C4-2B (cell line): ENCODE measurements at regions not wholly inside any gene's neighbourhood (a gene's known extent, or its start where the extent isn't known, plus 50 kb on each side); places are given as distances from the start of the nearest gene placed in this dataset.

ENCODE experiments used
- ZFX ChIP-seq: fragments of 450-650 bp; IDR thresholded peaks from 2 replicates; pipeline ENCODE4 v1.6.1; 2017
- TF ChIP-seq, protein P1 (sequence below): fragments of 450-650 bp; conservative IDR thresholded peaks from 2 replicates; pipeline ENCODE4 v1.5.1; 2017; ENCODE audit warnings: mild to moderate bottlenecking

DNA sequence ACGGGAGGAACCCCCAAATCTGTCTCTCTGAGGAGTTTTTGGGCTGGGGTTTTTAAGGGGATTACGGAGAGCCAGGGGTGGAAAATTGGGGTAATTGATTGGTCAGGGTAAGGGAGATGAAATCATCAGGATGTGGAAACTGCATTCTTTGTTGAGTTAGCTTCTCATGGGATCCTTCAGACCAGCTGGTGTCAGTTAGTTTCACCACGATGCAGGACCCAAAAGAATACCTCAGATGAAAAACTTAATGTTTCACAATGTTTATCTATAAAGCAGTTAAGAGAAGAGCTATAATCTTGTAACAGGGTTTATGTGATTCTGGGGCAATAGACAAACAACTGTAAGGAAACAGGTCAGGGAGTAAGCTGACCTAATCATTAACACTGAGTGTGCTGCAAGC is 230.8 kb downstream of the POU4F1 start:
- TF ChIP-seq ZFX, result no peak
- TF ChIP-seq, protein P1, sequence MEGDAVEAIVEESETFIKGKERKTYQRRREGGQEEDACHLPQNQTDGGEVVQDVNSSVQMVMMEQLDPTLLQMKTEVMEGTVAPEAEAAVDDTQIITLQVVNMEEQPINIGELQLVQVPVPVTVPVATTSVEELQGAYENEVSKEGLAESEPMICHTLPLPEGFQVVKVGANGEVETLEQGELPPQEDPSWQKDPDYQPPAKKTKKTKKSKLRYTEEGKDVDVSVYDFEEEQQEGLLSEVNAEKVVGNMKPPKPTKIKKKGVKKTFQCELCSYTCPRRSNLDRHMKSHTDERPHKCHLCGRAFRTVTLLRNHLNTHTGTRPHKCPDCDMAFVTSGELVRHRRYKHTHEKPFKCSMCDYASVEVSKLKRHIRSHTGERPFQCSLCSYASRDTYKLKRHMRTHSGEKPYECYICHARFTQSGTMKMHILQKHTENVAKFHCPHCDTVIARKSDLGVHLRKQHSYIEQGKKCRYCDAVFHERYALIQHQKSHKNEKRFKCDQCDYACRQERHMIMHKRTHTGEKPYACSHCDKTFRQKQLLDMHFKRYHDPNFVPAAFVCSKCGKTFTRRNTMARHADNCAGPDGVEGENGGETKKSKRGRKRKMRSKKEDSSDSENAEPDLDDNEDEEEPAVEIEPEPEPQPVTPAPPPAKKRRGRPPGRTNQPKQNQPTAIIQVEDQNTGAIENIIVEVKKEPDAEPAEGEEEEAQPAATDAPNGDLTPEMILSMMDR, result no peak
